ENCODE measurements at regions not wholly inside any gene's neighbourhood (a gene's known extent, or its start where the extent isn't known, plus 50 kb on each side); places are given as distances from the start of the nearest gene placed in this dataset.
"Not testable (repeated sequence)": the region's sequence is repeated elsewhere in the genome, so short reads cannot be mapped to it uniquely, and the experiment has no call there.

- intact Hi-C loops (cut with DNase I); H3K36me3 ChIP-seq; H3K9me3 ChIP-seq; H3K4me3 ChIP-seq; DNase-seq (ENCODE audit: low spot score); H3K4me1 ChIP-seq (replicated peaks); H3K27ac ChIP-seq; H3K27me3 ChIP-seq (replicated peaks; ENCODE audit: insufficient read depth): not testable (repeated sequence)
- WGBS, result no CpG with 5 or more reads among the region's 6 CpGs
Observed at GRCh38 chr15:21357056-21357455, 83.2 kb downstream of the POTEB3 start.

GRCh38 chr15:21355944-21356343 is 84.4 kb downstream of the POTEB3 start:
- intact Hi-C loops (cut with DNase I); H3K27ac ChIP-seq; H3K27me3 ChIP-seq (replicated peaks; ENCODE audit: insufficient read depth); DNase-seq (ENCODE audit: low spot score); H3K4me3 ChIP-seq; H3K9me3 ChIP-seq; H3K4me1 ChIP-seq (replicated peaks); H3K36me3 ChIP-seq: not testable (repeated sequence)
- no CpG with 5 or more reads among the region's 6 CpGs for WGBS

GRCh38 chr15:21354597-21354996 is 85.7 kb downstream of the POTEB3 start:
- DNase-seq (ENCODE audit: low spot score); H3K27me3 ChIP-seq (replicated peaks; ENCODE audit: insufficient read depth); H3K36me3 ChIP-seq; intact Hi-C loops (cut with DNase I); H3K4me1 ChIP-seq (replicated peaks); H3K9me3 ChIP-seq; H3K4me3 ChIP-seq; H3K27ac ChIP-seq: not testable (repeated sequence)
- WGBS, result no CpG with 5 or more reads among the region's 20 CpGs

GRCh38 chr15:21352670-21353318 is 87.5 kb downstream of the POTEB3 start:
- H3K4me3 ChIP-seq; H3K9me3 ChIP-seq; DNase-seq (ENCODE audit: low spot score); H3K36me3 ChIP-seq; H3K27me3 ChIP-seq (replicated peaks; ENCODE audit: insufficient read depth); intact Hi-C loops (cut with DNase I); H3K4me1 ChIP-seq (replicated peaks); H3K27ac ChIP-seq: not testable (repeated sequence)
- WGBS, result no CpG with 5 or more reads among the region's 40 CpGs

- H3K4me3 ChIP-seq; H3K9me3 ChIP-seq; H3K4me1 ChIP-seq (replicated peaks); H3K36me3 ChIP-seq; H3K27ac ChIP-seq; intact Hi-C loops (cut with DNase I); DNase-seq (ENCODE audit: low spot score); H3K27me3 ChIP-seq (replicated peaks; ENCODE audit: insufficient read depth): not testable (repeated sequence)
- no CpG with 5 or more reads among the region's 47 CpGs for WGBS
Observed at GRCh38 chr15:21344960-21345359, 95.3 kb downstream of the POTEB3 start.

- intact Hi-C loops (cut with DNase I); H3K9me3 ChIP-seq; H3K27ac ChIP-seq; H3K36me3 ChIP-seq; DNase-seq (ENCODE audit: low spot score); H3K27me3 ChIP-seq (replicated peaks; ENCODE audit: insufficient read depth); H3K4me3 ChIP-seq; H3K4me1 ChIP-seq (replicated peaks): not testable (repeated sequence)
- WGBS, result no CpG with 5 or more reads among the region's 41 CpGs
Observed at GRCh38 chr15:21344500-21344899, 95.8 kb downstream of the POTEB3 start.

GRCh38 chr15:21337028-21337427 is 103.3 kb downstream of the POTEB3 start:
- H3K4me1 ChIP-seq (replicated peaks); H3K9me3 ChIP-seq; H3K27ac ChIP-seq; H3K27me3 ChIP-seq (replicated peaks; ENCODE audit: insufficient read depth); intact Hi-C loops (cut with DNase I); H3K36me3 ChIP-seq; H3K4me3 ChIP-seq; DNase-seq (ENCODE audit: low spot score): not testable (repeated sequence)
- WGBS, result no CpG with 5 or more reads among the region's 2 CpGs

GRCh38 chr15:21324720-21325460 is 115.4 kb downstream of the POTEB3 start:
- H3K27me3 ChIP-seq (replicated peaks; ENCODE audit: insufficient read depth); H3K9me3 ChIP-seq; H3K36me3 ChIP-seq; DNase-seq (ENCODE audit: low spot score); H3K27ac ChIP-seq; H3K4me3 ChIP-seq; H3K4me1 ChIP-seq (replicated peaks); intact Hi-C loops (cut with DNase I): not testable (repeated sequence)
- WGBS, result no CpG with 5 or more reads among the region's 68 CpGs

GRCh38 chr15:21284353-21284752 is 155.9 kb downstream of the POTEB3 start:
- H3K27me3 ChIP-seq (replicated peaks; ENCODE audit: insufficient read depth); H3K27ac ChIP-seq; H3K4me3 ChIP-seq; DNase-seq (ENCODE audit: low spot score); H3K4me1 ChIP-seq (replicated peaks); H3K9me3 ChIP-seq; H3K36me3 ChIP-seq; intact Hi-C loops (cut with DNase I): not testable (repeated sequence)
- WGBS, result 25% methylated on average over 1 of the region's 2 CpGs

GRCh38 chr15:21283210-21283609 is 157.1 kb downstream of the POTEB3 start:
- H3K4me3 ChIP-seq; intact Hi-C loops (cut with DNase I); H3K27ac ChIP-seq; H3K9me3 ChIP-seq; H3K36me3 ChIP-seq; H3K4me1 ChIP-seq (replicated peaks); H3K27me3 ChIP-seq (replicated peaks; ENCODE audit: insufficient read depth); DNase-seq (ENCODE audit: low spot score): not testable (repeated sequence)
- WGBS, result no CpG with 5 or more reads among the region's 1 CpG

- WGBS, result no CpG with 5 or more reads among the region's 3 CpGs
- H3K4me3 ChIP-seq; H3K9me3 ChIP-seq; intact Hi-C loops (cut with DNase I); H3K4me1 ChIP-seq (replicated peaks); H3K36me3 ChIP-seq; DNase-seq (ENCODE audit: low spot score); H3K27me3 ChIP-seq (replicated peaks; ENCODE audit: insufficient read depth); H3K27ac ChIP-seq: not testable (repeated sequence)
Observed at GRCh38 chr15:21280272-21280671, 160.0 kb downstream of the POTEB3 start.

Measured in prostate gland (tissue), 2 donors.